NCI-H1105 (cell line): ENCODE measurements at regions not wholly inside any gene's neighbourhood (a gene's known extent, or its start where the extent isn't known, plus 50 kb on each side); places are given as distances from the start of the nearest gene placed in this dataset.
"Not testable (repeated sequence)": the region's sequence is repeated elsewhere in the genome, so short reads cannot be mapped to it uniquely, and the experiment has no call there.

Experiments used
- DNase-seq: peaks from one replicate; lab custom pipeline; 2025; lab: John Stamatoyannopoulos, UW

GRCh38 chr4:57234252-57234775 is 124.1 kb upstream of the IGFBP7 start:
- DNase-seq, result no peak

DNA sequence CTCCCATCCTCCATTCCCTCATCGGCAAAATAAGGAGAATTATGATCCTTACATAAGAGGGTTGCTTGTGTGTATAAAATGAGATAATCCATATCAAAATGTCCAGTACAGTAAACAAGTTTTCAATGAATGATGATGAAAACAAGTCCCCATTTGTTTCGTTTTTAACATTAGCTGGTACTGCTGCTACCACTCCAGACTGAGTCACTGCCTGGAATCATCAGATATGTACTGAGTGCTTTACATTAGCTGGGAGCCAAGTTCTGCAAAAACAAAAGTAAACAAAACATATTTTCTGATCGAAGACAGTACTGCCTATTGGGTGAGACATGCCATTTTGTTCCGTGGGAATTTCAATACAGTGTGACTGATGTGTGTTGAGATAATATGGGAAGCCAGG is 123.2 kb upstream of the IGFBP7 start:
- no peak for DNase-seq

GRCh38 chr4:57231781-57232180 is 121.6 kb upstream of the IGFBP7 start:
- DNase-seq, result no peak

DNA sequence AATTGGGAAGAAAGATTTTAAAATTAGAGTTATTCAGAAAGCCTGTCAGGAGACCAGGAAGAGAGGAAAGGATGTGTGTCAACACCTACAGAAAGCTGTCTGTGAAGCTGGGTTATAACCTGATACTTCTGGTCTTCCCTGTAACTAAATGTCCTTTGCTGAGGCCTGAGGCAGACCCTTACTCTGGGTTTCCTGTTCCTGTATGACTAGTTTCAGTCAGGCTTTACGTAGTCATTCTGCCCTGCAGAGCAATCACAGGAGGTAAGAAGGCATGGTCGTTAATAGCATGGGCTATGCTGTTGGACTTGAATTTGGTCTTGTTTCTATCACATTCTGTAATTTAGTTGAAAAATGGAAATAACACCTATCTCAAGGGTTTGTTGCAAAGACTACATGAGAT is 110.5 kb upstream of the IGFBP7 start:
- no peak for DNase-seq

DNA sequence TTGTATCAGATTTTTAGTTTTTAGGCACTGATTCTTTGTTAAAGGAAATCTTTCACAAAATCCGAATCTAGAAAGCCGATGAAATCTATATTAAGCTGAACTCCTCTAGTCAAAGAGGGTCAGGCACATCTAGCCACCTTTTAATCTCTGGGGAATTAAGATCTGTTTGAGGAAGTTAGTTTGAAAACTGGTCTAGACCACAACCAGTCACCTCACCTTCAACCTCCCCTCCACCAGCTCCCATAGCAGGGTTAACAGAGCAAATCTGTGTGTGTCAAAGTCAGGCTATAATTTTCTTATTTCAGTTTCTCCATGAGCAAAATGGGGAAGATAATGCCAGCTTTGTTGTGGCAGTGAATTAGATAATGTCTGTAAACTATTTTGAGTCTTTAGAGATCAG is 110.0 kb upstream of the IGFBP7 start:
- no peak for DNase-seq

DNA sequence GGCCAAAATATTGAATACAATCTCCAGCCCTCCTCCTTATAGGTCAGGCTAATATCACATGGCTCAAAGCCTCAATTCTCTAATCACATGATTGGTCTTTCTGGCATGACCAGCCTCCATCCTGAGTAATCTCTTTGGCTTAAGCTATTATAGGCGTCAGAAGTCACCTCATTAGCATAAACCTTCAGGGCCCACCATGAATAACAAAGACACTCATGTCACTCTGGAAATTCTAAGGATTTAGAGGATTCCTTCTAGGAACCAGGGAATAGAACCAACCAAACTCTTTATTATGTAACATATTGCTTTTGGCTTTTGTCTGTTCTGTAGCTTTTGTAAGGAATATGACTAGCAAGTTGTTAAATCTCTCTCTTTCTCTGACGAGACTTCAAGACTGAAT is 109.2 kb upstream of the IGFBP7 start:
- DNase-seq, result no peak

DNA sequence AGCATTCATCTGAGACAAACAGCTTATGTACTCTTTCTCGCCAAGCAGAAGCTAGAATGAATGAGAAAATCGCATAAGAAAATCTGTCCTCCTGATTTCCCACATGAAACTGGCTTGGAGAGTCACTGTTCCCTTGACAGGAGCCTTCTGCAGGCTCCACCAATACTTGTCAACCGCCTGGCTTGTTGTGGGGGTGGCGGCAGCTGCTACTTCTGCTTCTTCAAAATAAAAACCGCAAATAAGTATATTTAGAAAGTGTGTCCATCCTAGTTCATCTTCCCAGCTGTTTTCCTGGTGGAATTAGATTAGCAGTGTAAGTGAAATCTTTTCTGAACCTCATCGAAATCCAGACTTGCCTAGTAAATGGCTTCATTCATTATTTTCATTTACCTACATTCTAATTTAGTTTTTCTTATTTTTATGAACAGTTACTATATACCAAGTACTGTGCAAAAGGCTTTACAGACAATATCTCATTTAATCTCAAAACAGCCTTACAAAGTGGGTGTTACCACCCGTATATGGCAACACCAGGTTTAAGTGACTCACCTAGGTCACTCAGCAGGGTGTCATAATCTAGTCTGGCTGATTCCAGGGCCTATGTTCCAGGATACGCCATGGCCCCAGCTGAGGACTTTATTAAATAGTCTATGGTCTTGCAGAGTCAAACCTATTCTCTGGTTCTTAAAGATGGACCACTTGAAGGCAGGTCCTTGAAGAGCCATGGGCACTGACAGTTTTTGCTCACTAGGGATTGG is 104.6 kb upstream of the IGFBP7 start:
- DNase-seq, result no peak

DNA sequence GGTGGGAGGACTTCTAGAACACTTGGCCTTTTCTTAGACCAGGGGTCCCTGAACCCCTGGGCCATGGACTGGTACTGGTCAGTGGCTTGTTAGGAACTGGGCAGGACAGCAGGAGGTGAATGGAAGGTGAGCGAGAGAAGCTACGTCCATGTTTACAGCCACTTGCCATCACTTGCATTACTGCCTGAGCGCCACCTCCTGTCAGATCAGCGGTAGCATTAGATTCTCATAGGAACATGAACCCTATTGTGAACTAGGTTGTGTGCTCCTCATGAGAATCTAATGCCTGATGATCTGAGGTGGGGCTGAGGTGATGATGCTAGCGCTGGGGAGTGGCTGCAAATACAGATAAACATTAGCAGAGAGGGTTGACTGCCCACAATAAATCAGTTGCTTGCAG is 100.9 kb upstream of the IGFBP7 start:
- no peak for DNase-seq

DNA sequence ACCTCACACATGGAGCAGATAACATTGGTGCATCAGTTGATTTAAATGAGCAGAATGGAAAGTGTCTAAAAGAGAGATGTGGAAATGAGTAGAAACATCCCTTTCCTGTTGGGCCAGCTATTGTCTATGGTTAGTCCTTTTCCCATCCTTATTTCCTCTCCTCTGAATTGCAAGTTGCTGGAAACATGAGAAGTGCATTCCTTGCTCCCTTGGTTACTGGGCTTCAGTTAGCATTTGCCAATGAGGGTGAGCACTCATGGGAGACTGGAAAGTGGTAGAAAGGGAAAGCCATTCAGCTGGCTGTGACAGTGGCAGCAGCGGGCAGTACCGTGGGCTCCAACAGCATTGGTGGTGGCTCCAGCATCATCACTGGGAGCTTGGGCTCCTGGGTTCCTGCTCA is 96.0 kb upstream of the IGFBP7 start:
- DNase-seq, result no peak

- no peak for DNase-seq
These were observed 95.4 kb upstream of the IGFBP7 start for GRCh38 chr4:57205580-57205979.

GRCh38 chr4:57200799-57201327 is 90.7 kb upstream of the IGFBP7 start:
- DNase-seq, result no peak

DNA sequence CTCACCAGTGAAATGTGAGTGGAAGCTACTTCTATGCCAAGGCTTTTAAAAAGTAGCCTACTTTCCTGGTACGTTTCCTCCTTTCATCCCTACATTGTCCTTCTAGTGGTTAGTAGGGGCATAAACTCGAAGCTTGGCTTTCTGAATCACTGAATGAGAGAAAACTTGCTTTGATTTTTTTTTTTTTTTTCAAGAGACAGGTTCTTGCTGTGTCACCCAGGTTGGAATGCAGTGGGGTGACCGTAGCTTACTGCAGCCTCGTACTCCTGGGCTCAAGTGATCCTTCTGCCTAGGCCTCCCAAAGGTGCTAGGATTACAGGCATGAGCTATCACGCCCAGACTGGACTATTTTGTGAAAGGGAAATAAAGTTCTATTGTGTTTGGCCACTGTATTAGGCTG is 89.1 kb upstream of the IGFBP7 start:
- DNase-seq, result no peak

GRCh38 chr4:57195622-57196021 is 85.4 kb upstream of the IGFBP7 start:
- no peak for DNase-seq

DNA sequence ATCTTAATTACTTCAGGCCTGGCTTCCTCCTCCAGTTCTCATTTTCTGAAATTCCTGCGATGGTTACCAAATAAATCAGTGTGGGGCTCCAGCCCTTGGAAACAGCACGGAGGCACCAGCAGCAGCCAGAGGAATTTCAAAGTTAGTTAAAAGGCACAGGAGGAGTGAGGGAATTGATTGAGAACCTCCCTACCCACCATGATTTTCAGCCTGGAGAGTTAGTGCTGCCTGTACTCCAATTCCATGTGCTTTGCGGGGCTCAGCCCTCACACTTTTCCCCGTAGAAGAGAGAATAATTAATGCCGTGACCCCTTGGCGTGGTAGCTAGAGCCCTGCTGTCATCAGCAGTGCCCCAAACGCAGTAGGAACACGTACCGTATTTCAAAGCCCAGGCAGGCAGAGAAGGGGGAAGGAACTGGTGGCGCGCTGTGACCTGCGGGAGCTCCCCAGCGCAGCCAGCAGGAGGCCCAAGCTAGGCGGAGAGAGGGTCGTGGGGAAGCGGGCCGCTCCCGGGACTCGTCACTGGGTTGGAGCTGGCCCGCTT is 84.0 kb upstream of the IGFBP7 start:
- no peak for DNase-seq

- DNase-seq, result no peak
These were observed 83.1 kb upstream of the IGFBP7 start for GRCh38 chr4:57193209-57193810.

DNA sequence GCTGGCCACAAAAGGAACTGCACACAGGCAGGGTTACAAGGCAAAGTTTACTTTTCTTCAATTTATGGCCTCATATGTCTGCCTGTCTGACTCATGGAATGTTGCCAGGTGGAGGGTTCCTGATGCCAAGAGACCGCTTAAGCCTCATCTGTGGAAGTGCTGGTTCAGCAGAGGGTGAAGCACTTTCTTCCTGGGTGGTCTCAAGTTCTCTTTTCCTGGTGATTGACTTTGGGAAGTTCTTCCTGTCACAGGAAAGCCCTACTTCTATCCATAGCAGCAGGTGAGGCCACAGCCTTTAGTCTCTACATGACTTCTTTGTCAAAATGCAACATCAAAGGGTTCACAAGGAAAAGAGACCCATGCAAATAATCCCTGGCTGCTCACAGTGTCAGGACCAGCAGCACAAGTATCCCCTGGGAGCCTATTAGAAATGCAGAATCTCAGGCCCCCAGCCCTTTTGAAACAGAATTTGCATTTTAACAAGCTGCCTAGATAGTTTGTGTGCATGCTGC is 81.4 kb upstream of the IGFBP7 start:
- DNase-seq, result no peak

GRCh38 chr4:57190601-57191481 is 80.7 kb upstream of the IGFBP7 start:
- no peak for DNase-seq

GRCh38 chr4:57187246-57187645 is 77.1 kb upstream of the IGFBP7 start:
- DNase-seq, result no peak

- no peak for DNase-seq
These were observed 74.3 kb upstream of the IGFBP7 start for GRCh38 chr4:57184378-57185029.

- DNase-seq, result no peak
These were observed 72.1 kb upstream of the IGFBP7 start for GRCh38 chr4:57182132-57182874.

- not testable (repeated sequence) for DNase-seq
These were observed 63.0 kb upstream of the IGFBP7 start for GRCh38 chr4:57173136-57173535.
